ENCODE measurements at regions not wholly inside any gene's neighbourhood (a gene's known extent, or its start where the extent isn't known, plus 50 kb on each side); places are given as distances from the start of the nearest gene placed in this dataset.

DNA sequence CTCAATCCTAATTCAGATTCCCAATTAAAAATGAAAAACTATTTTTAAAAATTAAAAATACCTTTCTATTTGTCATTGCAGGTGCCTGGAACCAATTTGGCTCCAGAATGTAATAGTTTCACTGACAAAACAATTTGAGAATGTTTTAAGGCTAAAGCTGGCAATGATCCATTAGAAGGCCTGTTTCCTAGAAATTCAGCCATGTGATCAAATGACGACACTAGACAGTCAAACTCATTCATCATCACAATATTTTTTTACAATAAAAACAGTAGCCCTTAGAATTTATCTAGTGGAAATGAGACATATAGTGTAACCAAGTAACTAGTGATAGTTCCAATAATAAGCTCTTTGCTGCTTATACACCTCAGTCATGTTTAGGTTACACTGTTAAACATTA is 75.4 kb upstream of the MAP3K1 start:
- TF ChIP-seq CTCF (conservative IDR thresholded peaks at IDR 0.05; ENCODE audit: low read length) (no peak), EZH2phosphoT487 (IDR thresholded peaks at IDR 0.05; ENCODE audit: borderline replicate concordance) (no peak)

Measured in Loucy (cell line).